Progenitor cell of endocrine pancreas (in vitro differentiated cells): ENCODE measurements at regions not wholly inside any gene's neighbourhood (a gene's known extent, or its start where the extent isn't known, plus 50 kb on each side); places are given as distances from the start of the nearest gene placed in this dataset.

Experiments
- DNase-seq: peaks from one replicate; pipeline ENCODE4 v3.0.0; 2021; ENCODE audit warnings: low spot score; ENCODE audit not compliant: unreplicated experiment
- H3K27ac Mint-ChIP-seq: 2 replicates; pipeline ENCODE4 v1.8.0; 2021; ENCODE audit warnings: mild to moderate bottlenecking, moderate library complexity, mixed read lengths
- H3K27me3 Mint-ChIP-seq: 2 replicates; pipeline ENCODE4 v1.8.0; 2021; ENCODE audit warnings: mixed read lengths
- H3K36me3 Mint-ChIP-seq: 2 replicates; pipeline ENCODE4 v1.8.0; 2022; ENCODE audit warnings: mixed read lengths; ENCODE audit not compliant: insufficient read depth
- H3K4me1 Mint-ChIP-seq: 2 replicates; pipeline ENCODE4 v1.8.0; 2021; ENCODE audit warnings: low read depth, mixed read lengths
- H3K4me3 Mint-ChIP-seq: 2 replicates; pipeline ENCODE4 v1.8.0; 2021; ENCODE audit warnings: low read depth, mild to moderate bottlenecking, moderate library complexity, mixed read lengths
- H3K9me3 Mint-ChIP-seq: 2 replicates; pipeline ENCODE4 v1.8.0; 2021; ENCODE audit warnings: low read depth, mixed read lengths
- TF ChIP-seq, protein P1 (sequence below): fragments of 200-600 bp; sonication (generic); IDR thresholded peaks from one replicate; pipeline ENCODE4 v1.5.0; 2021; ENCODE audit warnings: antibody characterized with exemption, mild to moderate bottlenecking; ENCODE audit not compliant: unreplicated experiment

DNA sequence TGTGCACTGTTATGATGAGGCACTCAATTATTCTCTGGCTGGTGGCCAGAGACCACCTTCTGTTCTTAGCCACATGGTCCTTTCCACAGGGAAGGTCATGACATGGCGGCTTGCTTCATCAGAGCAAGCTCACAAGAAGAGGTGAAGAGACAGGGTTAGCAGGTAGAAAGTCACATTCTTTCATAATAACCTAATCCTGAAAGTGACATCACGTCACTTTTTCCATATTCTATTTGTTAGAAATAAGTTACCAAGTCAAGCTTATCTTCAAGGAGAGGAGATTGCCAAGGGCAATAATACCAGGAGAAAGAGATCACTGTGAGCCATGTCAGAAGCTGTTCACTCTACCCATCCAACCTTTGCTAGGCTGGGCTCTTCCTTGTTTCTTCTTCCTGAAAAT, 139.4 kb downstream of the OSR1 start:
- H3K27me3 Mint-ChIP-seq = no peaks in the 10 kb centered on the region
- H3K4me1 Mint-ChIP-seq = no peaks in the 10 kb centered on the region

DNA sequence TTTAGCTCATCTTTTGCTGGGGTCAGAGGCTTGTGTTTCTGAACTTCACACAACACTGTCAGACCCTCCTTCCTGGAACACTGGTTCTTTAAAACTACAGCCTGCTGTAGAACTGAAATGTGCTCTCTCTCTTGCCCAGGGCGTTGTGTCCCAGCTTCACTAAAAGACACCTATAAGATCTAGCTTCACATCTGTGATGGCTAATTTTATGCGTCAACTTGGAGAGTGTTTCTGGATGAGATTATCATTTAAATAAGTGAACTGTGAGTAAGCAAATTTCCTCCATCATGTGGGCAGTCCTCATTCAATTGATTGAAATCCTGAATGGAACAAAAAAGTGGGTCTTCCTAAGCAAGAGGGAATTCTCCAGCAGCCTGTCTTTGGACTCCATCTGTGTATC, 140.3 kb downstream of the OSR1 start:
- Mint-ChIP-seq H3K4me1 (no peaks in the 10 kb centered on the region), H3K27ac (no peak overlapping the region), H3K36me3 (no peaks in the 10 kb centered on the region), H3K9me3 (no peaks in the 10 kb centered on the region), H3K27me3 (no peaks in the 10 kb centered on the region), H3K4me3 (no peak overlapping the region)
- DNase-seq = no peak
- TF ChIP-seq, protein P1, sequence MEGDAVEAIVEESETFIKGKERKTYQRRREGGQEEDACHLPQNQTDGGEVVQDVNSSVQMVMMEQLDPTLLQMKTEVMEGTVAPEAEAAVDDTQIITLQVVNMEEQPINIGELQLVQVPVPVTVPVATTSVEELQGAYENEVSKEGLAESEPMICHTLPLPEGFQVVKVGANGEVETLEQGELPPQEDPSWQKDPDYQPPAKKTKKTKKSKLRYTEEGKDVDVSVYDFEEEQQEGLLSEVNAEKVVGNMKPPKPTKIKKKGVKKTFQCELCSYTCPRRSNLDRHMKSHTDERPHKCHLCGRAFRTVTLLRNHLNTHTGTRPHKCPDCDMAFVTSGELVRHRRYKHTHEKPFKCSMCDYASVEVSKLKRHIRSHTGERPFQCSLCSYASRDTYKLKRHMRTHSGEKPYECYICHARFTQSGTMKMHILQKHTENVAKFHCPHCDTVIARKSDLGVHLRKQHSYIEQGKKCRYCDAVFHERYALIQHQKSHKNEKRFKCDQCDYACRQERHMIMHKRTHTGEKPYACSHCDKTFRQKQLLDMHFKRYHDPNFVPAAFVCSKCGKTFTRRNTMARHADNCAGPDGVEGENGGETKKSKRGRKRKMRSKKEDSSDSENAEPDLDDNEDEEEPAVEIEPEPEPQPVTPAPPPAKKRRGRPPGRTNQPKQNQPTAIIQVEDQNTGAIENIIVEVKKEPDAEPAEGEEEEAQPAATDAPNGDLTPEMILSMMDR = no peak

More for the DNA sequence above, 139.4 kb downstream of the OSR1 start:
- H3K27ac Mint-ChIP-seq = no peak overlapping the region
- no peaks in the 10 kb centered on the region for H3K36me3 Mint-ChIP-seq
- TF ChIP-seq, protein P1 = no peak
- no peaks in the 10 kb centered on the region for H3K9me3 Mint-ChIP-seq
- no peak overlapping the region for H3K4me3 Mint-ChIP-seq
- DNase-seq = no peak

DNA sequence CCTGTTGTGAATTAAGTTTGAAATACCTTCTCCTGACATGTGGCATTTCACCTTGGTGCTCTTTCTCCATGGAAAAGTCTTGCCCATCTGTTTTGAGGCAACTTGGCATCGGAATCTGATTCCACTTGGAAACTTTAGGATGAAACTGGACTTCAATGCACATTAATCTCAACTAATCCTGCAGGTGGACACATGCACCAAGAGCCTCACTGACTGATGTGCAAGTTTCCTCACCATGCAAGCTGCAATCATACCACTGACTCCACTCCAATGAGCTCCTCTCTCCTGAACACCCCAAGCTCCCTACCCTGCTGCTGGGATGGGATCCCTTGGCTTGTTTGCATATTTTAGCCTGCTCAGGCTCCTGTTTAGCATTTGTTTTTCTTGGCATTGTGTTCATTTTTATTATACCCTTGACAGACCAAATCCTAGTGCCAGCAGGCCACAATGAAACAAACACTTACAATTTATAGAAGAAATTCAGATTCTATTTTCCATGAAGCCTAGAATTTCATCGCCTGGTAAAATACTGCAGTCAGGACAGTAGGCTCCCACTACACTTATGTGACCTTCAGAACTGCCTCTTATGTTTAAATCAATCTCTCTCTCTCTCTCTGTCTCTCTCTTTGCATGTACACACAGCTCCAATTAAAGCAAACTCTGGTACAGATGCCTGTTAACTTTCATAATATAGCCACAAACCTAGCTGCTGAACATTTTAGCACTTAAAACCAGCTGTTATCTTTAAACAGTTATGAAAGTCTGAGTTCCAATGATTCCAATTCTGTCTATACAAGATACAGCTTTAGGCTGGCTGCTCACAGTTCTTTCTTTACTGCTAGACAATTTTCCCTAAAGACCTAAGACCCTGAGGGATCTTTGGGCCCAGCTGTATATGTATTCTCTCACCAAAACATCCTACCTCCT, 141.5 kb downstream of the OSR1 start:
- TF ChIP-seq, protein P1 = no peak
- no peaks in the 10 kb centered on the region for H3K27me3 Mint-ChIP-seq
- H3K4me1 Mint-ChIP-seq = no peaks in the 10 kb centered on the region
- no peaks in the 10 kb centered on the region for H3K9me3 Mint-ChIP-seq
- DNase-seq = no peak
- no peaks in the 10 kb centered on the region for H3K36me3 Mint-ChIP-seq
- no peak overlapping the region for H3K27ac Mint-ChIP-seq
- no peak overlapping the region for H3K4me3 Mint-ChIP-seq

DNA sequence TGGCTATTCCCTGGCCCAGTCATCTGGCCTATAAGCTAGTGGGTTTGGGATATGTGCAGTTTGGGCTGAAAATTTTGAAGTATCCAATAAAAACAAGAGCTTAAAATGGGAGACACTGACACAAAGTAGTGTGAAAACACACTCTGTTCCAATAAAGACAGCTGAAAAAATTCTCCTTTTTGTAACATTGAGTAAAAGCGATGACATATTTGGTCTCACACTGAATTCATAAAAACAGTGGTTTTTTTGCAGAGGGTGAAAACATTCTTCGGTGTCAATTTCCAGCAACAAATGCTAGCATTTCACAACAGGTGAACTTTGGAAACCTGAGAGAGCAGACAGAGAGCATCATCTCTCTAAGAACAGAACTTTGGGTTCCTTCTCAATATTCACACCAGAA, 142.2 kb downstream of the OSR1 start:
- DNase-seq = no peak
- Mint-ChIP-seq H3K9me3 (no peaks in the 10 kb centered on the region), H3K27ac (no peak overlapping the region), H3K4me3 (no peak overlapping the region), H3K4me1 (no peaks in the 10 kb centered on the region), H3K36me3 (no peaks in the 10 kb centered on the region), H3K27me3 (no peaks in the 10 kb centered on the region)
- TF ChIP-seq, protein P1 = no peak

DNA sequence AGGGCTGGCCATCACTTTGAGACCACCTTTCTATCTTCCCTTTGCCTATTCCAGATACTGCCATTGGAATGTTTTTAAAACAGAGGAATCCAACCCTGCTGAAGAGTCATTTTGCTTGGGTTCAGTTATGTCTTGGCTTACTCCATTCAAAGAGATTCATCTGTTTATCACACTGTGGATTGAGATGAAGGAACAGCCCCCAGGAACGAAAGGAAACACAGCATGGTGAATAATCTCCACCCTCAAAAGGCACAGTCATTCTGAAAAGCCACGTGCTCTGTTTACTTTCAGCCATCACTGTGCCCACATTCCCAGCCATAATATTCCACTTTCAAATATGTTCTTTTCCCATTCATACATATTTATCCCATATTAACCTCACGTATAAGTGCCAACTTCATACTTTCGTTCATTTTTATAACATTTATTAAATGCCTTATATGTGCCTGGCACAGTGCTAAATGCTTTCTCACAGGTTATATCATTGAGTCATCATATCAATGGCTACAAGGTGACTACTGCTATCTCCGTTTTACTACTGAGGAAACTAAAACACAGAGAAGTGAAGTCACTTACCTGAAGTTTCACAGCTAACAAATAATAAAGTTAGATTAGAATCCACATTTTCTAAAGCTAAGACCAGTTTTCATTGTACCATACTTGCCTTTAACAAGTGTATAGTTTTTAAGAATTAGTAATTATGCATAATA, 143.6 kb downstream of the OSR1 start:
- Mint-ChIP-seq H3K27me3 (no peaks in the 10 kb centered on the region), H3K27ac (no peak overlapping the region), H3K4me1 (no peaks in the 10 kb centered on the region), H3K4me3 (no peak overlapping the region), H3K9me3 (no peaks in the 10 kb centered on the region), H3K36me3 (no peaks in the 10 kb centered on the region)
- DNase-seq = no peak
- TF ChIP-seq, protein P1 = no peak
